GM19372 (cell line): ENCODE measurements at regions not wholly inside any gene's neighbourhood (a gene's known extent, or its start where the extent isn't known, plus 50 kb on each side); places are given as distances from the start of the nearest gene placed in this dataset.
"Not testable (repeated sequence)": the region's sequence is repeated elsewhere in the genome, so short reads cannot be mapped to it uniquely, and the experiment has no call there.

Experiments used
- ATAC-seq: cut with Tn5 transposase; IDR thresholded peaks from one replicate; pipeline ENCODE4 v1.9.1; 2021; ENCODE audit warnings: mild to moderate bottlenecking, low read depth, moderate library complexity; ENCODE audit not compliant: unreplicated experiment

DNA sequence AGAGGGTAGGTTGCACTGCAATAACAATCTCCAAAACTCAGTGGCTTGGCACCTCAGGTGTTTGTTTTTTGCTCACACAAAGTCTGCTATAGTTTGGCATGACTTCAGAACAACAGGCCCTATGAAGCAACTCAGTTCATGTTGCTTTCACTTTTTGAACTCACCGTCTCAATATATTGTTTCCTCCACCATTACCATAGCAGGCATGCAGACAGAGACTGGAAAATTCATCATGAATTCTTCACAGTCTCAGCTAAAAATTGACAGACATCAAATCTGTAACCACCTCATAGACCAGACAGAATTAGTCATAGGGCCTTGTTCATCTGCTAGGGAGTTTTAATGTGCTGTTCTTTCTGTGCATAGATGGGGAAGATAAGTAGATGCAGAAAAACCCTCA, 161.4 kb upstream of the POU1F1 start:
- no peak for ATAC-seq

DNA sequence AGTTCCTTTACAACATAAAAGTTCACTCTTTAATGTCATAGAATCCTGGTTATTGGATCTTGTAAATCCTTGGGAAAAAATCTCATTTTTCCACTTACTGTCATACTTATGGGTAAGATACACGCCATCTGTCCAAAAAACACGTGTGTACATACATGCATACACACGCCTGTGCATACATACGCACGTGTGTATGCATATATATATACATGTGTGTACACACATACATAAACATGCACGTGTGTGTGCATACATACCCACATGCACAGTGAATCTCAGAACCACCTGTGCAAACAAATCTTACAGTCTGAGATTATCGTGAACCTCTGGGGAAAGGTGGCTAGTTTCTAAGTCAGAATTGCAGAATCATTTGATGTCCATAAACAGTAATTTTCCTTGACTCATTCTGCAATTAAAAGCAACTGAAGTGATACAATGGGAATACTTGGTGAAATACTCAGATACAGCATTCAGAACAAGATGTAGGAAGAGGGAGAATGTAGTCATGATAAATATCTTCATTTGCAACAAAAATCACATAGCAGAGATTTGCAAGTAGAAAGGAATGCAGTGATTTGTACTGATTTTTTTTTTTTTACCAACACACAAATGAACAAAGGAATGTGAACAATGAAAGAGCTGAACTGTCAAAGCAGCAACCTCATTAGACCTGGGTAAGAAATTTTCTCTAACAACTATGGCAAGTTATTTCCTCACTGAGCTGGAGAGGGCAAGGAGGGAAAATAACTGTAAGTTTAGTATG, 160.6 kb upstream of the POU1F1 start:
- no peak for ATAC-seq

DNA sequence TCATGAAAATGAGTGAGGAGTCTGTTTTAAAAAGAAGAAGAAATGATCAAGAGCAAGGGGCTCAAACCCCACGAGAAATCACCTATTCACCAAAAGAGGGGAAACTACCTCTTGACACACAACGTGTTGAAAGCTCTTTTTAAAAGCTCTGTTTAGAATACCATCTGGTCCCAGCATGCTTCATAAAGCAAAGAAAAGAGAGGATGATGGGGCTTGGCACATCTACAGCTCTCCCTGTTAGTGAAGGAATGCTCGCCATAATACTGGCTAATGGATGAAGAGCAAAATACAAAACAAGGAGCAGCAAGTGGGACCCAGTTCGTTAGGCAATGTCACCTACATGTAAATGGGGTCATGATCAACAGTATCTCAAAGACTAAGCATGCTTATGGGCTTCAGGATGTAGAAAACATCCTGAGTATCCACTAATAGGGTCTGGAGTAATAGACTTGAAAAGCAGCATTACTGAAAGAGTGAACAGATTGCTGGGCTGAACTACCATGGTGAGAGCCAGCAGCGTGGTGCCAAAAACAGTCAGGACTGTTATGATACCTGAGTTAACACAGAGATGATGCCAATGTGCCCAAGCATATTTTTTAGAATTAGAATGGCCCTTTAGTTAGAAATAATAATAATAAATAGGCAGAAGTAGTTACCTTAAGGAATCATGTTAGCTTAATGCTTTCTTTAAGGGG, 159.7 kb upstream of the POU1F1 start:
- ATAC-seq, result no peak

DNA sequence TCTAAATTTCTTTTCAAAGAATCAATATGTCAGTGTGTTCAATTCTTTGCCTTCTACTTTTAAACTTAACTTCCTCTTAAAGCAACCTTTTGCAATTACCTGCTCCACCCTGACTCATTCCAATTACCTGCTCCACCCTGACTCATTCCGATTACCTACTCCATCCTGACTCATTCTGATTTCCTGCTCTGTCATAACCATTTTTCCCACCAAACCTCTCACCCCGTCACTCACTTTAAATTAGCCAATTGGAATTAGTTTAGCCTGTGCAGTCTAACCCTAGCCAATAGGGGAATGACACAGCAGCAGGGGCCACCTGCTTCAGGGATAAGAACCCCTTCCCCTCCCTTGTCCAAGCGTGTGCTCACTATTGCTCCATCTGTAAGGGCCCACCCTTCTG, 157.1 kb upstream of the POU1F1 start:
- not testable (repeated sequence) for ATAC-seq

DNA sequence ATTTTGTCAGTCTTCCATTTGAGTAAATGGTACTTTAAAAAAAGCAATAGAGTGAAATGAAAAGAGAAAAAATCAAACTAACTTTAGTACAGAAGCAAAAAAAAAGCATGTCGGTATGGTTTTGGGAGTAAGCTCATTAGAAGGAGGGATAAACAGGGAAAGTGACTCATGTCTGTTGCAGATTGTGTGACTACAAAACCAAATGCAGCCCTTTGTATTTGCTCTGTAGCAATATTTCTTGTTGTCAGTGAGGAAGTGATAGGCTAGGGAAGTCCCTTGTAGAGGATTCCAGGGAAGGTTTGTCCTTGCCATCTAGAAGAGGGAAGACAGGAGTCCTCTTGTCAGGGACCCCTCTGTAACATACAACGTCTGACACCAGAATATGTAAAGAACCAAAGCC, 150.5 kb upstream of the POU1F1 start:
- no peak for ATAC-seq

DNA sequence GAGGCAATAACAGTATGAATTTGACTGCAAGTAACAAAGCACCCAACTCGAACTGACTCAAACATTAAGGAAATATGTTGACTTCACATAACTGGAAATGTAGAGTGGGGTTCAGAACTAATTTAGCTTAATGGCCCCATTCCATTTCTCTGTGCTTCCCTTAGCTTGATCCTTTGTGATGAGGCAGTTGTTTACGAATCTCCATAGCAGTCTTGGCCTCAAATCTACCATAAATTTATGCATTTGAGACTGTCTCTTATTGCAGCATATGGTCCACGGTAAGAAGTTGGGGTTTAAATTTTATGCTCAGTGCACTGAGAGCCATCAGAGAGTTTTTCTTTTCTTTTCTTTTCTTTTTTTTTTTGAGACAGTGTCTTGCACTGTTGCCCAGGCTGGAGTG, 148.7 kb upstream of the POU1F1 start:
- no peak for ATAC-seq

DNA sequence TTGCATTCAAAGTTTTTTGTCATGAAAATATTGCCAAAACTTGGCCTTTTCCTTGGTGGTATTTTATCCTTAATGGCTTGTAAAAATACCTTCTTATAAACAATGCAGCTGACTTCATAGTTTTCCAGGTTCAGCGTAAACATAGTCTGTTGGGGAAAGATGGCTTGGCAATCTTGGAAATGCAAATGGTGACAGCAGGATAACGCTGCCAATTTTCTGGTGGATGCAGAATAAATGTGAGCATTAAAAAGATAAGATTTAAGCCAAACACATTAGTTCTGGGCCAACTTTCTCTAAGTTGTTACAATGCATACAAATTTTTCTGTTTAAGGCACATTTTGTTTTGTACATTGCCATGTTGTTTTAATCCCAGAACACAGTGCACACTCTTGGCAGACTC, 147.0 kb upstream of the POU1F1 start:
- ATAC-seq, result no peak

DNA sequence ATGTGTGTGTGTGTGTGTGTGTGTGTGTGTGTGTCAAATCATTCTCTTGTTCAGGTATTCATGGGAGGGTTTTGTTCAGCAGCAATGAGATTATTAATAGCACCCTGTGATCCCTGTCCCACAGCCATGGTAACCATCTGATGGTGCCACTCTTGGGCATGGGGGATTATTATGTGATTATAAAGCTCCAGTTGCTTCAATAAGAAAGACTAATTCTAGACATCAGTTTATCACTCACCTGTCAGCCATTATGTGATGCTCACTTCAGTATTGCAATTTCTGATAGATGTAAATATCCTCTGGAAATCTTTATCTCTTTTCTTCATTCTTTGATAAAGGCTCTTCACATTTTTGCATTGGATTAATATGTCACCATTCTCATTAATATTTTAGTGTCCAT, 145.9 kb upstream of the POU1F1 start:
- ATAC-seq, result no peak

DNA sequence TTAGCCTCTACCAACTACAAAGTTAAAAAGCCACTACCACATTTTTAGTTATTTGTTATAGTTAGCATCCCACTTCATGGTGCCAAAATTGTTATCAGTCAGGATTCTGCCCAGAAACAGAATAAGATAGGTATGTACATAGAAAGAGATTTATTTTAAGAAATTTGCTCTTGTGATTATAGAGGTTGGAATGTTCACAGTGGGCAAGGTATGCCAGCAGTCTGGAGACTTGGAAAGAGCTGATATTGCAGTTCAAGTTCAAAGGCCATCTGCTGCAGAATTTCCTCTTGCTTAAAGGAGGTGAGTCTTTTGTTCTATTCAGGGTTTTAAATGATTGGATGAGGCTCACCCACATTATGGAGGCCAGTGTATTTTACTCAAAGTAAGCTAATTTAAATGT, 143.8 kb upstream of the POU1F1 start:
- no peak for ATAC-seq

DNA sequence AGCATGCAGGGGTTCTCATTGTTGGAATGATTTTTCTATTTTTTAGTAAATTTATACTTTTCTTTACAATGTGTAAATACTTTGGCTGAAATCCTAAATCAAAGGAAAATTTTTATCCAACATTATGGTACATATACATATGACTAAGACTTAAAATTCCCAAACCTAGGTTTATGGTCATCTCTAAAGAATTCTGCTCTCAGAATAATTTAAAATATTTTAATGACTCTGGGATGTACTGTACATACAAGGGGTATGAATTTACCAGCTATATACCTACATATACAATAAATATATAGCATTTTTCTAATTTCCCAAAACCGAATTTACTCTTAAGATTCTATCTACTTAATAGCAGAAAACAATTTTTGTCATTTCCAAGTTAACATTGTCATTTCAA, 137.9 kb upstream of the POU1F1 start:
- ATAC-seq, result no peak

DNA sequence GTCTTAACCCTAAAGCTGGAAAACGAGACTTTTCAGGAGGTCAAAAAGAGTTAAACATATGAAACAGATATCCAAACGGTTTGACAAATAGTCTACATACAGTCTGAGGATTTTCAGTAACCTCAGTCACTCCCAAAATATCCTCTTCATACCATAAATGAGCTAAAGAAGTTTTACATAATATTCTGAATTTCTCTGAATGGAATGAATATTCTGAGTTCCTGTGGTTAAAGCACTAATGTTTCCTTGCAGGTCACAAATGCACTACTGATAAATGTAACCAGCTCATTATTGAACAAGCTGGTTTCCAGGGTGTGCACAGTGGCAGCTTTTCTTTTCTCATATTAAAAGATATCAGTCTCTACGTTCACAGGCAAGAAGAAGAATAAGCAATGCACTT, 137.4 kb upstream of the POU1F1 start:
- ATAC-seq, result no peak

DNA sequence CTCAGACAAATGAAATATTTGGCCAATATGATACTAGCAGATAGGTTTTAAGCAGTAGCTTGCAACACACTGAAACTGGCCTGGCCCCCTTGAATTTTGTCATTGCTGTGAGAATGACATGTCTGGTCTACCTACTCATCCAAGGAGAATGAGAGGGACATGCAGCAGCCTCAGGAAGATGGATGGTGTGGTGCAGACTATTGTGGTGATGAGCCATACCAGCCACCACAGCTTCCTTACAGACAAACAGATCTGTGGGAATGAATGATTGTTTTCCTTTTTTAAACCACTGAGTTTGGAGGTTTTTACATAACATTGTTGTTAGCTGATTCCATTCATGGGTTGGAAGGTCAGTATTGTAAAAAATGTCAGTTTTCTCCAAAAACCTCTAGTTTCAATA, 133.7 kb upstream of the POU1F1 start:
- no peak for ATAC-seq

DNA sequence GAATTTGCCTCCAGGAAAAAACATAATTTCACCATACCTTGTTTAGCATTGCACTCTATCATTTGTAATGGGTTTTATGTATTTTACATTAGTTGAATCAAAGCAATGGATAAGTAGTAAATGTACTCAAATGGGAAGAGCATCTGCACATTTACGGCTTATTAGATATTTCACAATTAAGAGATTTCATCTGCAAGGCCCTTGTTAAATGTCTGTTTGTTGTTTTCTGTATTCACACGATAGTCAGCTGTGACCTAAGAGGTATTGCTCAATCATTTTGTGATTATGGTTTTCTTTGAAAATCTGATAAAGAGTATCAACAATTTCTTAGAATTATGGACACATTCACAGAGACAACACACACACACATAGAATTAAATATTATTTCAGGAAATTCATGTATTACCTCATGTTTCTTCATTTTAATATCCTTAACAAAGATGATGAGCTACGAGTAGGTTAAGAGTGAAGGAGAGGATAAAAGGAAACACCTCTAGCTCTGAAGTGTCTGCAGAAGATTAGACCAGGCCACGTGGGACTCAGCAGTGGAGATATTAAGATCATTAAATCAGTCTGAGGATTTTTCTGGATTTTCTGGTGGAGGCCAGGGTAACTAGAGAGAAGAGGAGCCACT, 121.9 kb upstream of the POU1F1 start:
- ATAC-seq, result no peak

DNA sequence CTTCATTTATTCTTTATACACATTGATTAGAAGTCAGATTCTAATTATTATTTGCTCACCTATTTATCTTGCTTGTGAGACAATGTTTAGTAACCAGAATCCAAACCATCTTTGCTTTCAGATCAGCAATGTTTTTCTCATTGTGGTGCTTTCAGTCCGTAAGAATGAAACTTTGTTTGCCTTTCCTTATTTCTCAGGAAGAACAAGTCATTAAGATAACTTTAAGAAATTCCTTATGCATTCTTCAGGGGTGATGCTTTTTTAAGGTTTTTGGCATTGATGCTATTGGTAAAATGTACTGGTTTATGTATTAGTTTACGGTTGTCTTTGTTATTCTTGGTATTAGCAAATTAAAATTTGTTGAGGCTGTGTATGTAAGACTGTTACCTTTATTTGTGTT, 120.8 kb upstream of the POU1F1 start:
- no peak for ATAC-seq

DNA sequence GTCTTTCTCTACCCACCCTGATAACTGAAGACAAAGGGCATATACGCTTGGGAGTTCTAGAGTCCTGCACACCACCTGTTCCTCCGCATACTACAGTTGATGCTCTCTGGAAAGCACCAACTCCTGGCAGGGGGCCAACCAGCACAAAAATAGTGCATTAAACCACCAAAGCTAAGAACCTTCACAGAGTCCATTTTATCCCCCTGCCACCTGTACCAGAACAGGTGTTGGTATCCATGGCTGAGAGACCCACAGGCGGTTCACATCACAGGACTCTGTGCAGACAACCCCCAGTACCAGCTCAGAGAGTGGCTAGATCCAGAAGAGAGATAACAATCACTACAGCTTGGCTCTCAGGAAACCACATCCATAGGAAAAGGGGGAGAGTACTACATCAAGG, 114.4 kb upstream of the POU1F1 start:
- ATAC-seq, result no peak

DNA sequence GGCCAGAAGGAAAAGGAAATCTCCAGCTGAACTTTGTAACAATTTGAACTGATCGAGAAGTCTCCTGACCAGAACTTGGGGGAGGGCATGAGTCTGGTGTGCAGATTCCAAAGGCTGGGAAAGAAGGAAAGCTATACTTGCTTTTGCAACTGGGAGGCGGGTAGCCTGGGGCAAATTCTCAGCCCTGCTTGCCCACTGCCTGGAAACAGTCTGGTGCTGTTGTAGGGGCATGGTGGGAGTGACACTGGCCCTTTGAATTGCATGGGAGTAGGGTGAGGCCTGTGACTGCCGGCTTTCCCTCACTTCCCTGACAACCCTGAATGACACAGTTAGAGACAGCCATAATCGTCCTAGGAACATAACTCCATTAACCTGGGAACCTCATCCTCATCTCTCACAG, 114.0 kb upstream of the POU1F1 start:
- no peak for ATAC-seq

DNA sequence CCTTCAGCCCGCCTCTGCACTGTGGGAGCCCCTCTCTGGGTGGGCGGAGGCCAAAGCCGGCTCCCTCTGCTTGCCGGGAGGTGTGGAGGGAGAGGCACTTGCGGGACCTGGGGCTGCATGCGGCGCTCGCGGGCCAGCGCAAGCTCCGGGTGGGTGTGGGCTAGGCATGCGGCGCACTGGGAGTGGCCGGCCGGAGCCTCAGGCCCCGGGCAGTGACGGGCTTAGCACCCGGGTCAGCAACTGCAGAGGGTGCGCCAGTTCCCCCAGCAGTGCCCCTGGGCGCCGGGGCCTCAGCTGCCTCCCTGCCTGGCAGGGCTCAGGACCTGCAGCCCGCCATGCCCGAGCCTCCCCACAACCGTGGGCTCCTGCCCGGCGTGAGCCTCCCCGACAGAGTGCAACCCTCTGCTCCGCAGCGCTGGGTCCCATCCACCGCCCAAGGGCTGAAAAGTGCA, 98.9 kb upstream of the POU1F1 start:
- ATAC-seq, result no peak

DNA sequence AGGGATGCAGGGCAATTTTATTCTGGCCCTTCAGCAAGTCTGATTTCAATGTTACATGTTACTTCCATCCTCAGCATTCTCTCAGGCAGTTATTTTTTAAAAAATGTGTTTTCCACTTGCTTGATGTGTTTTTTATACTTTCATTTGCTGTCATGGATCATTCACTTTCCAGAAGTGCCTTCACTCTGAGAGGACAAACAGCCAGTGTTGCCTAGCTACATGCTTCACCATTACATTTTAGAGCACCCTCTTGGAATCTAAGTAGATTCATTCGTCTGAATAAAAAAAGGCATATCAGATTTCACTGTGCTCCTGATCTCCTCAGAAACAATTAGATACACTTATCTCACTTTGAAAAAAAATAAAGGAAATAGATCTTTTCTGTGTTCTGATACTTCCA, 93.6 kb upstream of the POU1F1 start:
- no peak for ATAC-seq

DNA sequence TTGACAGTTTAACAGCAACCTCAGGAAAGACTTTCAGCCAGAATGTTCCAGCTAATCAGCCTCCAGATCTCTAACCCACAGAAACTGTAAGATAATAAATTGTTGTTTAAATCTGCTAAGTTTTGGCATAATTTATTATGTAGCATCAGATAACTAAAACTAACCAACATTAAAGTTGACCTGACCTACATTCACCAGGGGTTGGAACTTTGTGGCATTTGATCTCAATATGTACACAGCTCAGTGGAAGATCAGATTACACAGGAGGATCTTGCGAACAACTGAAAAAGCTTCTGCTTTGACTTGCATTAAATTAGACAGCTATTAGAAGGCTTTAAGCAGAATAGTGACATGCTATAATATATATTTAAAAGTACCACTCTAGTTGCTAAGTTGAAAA, 91.4 kb upstream of the POU1F1 start:
- ATAC-seq, result no peak

DNA sequence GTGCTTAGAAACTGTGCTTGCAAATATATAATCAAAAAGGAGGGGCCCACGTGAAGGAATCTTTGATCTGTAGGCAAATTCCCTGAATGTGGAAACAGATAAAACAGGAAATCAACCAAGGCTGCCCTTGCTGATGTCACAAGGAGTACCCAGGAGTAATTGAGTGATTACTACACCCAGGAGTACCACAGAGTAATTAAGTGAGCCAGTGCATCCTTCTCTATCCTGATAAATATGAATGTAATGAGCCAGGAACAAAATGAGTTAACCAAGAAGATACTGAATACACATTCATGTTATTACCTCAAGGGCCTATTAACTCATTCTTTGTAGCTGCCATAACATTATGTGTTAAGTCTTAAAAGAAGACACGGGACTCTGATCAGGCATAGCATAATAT, 87.3 kb upstream of the POU1F1 start:
- ATAC-seq, result no peak

DNA sequence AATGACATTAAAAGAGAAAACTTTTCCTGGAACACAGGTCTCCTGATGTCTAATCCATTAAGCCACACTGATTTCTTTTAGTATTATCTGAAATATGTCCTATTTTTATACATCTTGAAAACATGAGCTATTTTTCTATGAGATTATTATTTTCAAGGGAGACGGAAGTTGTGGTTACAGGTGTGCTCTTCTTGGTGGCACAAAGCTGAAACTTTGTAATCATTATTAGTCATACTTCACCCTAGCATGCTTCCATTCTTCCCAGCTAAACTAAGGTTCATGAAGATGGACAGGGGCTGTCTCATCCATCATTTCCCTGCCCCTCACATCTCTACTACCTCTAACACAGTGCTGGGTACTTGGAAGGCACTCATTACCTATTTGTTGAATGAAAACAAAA, 85.6 kb upstream of the POU1F1 start:
- no peak for ATAC-seq

DNA sequence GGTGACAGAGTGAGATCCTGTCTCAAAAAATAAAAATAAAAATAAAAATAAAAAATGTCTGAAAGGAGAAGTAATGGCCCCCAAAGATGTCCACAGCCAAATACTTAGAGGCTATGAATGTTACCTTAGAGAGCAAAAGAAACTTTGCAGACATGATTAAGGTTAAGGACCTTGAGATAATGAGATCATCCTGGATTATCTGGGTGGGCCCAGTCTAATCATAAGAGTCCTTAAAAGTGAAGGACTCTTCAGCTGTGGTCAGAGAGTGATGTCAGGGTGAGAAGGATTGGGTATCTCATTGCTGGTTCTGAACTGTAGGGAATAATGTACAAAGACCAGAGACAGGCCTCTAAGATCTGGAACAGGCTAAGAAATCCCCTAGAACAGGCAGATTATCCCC, 84.9 kb upstream of the POU1F1 start:
- no peak for ATAC-seq
